GM23248 (cell line): ENCODE measurements at regions not wholly inside any gene's neighbourhood (a gene's known extent, or its start where the extent isn't known, plus 50 kb on each side); places are given as distances from the start of the nearest gene placed in this dataset.

Experiments used
- EZH2 ChIP-seq: fragments of 200-600 bp; sonication (generic); IDR thresholded peaks from 2 replicates; pipeline ENCODE4 v1.6.1; 2018; ENCODE audit warnings: antibody characterized with exemption, mild to moderate bottlenecking; ENCODE audit not compliant: insufficient read depth, poor library complexity, severe bottlenecking
- EZH2phosphoT487 ChIP-seq: fragments of 200-600 bp; sonication (generic); IDR thresholded peaks from 2 replicates; pipeline ENCODE4 v1.6.1; 2018; ENCODE audit warnings: antibody characterized with exemption, moderate library complexity, mild to moderate bottlenecking, low read depth; ENCODE audit not compliant: insufficient read depth

DNA sequence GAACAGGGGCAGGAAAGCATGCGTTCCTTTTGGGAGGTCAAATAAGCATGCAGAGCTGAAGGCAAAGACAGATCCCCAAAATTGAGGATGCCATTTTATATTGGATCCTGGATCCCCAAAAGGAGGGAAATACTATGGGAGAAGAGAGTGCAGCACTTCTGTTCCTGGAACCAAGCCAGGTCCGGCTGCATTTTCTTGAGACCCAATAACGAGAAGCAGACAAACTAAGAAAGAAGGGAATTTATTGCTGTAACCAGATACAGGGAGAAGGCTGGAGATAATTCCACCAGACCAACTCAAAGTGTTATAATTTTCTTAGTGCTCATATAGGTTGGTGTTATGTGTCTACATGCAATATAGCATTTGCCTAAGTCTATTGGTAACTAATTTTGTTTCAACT, 60.8 kb downstream of the PDE6H start:
- no peak for TF ChIP-seq EZH2
- no peak for TF ChIP-seq EZH2phosphoT487
